ENCODE measurements at regions not wholly inside any gene's neighbourhood (a gene's known extent, or its start where the extent isn't known, plus 50 kb on each side); places are given as distances from the start of the nearest gene placed in this dataset.

DNA sequence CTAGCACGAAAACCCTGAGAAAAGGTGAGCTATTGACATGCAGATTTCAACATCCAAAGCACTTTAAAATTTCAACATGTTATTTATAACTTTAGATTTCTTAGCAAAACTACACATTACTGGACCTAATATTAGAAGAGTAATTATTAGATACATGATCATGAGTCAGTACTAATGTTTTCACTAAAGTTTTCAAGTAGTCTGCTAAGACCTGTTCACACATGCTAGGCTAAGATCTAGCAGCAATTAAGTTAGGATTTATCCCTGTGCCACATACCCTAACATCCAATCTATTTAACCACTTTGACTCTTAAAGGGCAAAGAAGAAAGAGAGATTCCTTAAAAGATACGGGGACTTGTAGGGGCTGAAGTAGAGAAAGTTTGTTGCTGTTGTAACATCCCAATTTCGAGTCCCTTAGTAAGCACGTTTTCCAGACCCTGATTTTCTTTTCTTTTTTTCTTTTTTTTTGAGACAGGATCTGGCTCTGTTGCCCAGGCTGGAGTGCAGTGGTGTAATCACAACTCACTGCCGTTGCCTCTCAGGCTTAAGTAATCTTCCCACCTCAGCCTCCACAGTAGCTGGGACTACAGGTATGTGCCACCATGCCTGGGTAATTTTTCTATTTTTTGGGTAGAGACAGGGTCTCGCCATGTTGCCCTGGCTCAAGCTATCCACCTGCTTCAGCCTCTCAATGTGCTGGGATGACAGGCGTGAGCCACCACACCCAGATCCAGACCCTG is 102.5 kb upstream of the ATF7IP start:
- no peak overlapping the region for H2AFZ ChIP-seq (ENCODE audit: low read depth, low read length)
- no peaks in the 10 kb centered on the region for H4K20me1 ChIP-seq (ENCODE audit: insufficient read depth, low read length)
- TF ChIP-seq EZH2phosphoT487 (IDR thresholded peaks at IDR 0.05; ENCODE audit: low read depth): no peak
- TF ChIP-seq, protein P1, sequence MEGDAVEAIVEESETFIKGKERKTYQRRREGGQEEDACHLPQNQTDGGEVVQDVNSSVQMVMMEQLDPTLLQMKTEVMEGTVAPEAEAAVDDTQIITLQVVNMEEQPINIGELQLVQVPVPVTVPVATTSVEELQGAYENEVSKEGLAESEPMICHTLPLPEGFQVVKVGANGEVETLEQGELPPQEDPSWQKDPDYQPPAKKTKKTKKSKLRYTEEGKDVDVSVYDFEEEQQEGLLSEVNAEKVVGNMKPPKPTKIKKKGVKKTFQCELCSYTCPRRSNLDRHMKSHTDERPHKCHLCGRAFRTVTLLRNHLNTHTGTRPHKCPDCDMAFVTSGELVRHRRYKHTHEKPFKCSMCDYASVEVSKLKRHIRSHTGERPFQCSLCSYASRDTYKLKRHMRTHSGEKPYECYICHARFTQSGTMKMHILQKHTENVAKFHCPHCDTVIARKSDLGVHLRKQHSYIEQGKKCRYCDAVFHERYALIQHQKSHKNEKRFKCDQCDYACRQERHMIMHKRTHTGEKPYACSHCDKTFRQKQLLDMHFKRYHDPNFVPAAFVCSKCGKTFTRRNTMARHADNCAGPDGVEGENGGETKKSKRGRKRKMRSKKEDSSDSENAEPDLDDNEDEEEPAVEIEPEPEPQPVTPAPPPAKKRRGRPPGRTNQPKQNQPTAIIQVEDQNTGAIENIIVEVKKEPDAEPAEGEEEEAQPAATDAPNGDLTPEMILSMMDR (IDR thresholded peaks at IDR 0.05; ENCODE audit: low read depth, low read length): no peak
- H3K27me3 ChIP-seq (ENCODE audit: low read depth, low read length): no peaks in the 10 kb centered on the region
- no peaks in the 10 kb centered on the region for H3K79me2 ChIP-seq (ENCODE audit: low read length)
- peaks cover 18% of the 10 kb centered on the region for H3K4me1 ChIP-seq (ENCODE audit: low read length)
- 0 out of 2 replicates have a peak, but pooled peaks cover 4% of the 10 kb centered on the region for H3K9me3 ChIP-seq (ENCODE audit: insufficient read depth, low read length)
- no peak overlapping the region for H3K27ac ChIP-seq (ENCODE audit: low read length)
- H3K4me3 ChIP-seq (ENCODE audit: low read length): no peak overlapping the region
- H3K9ac ChIP-seq (ENCODE audit: low read length): no peak overlapping the region
- H3K4me2 ChIP-seq (ENCODE audit: low read length): no peak overlapping the region
- peaks cover 9% of the 10 kb centered on the region for H3K36me3 ChIP-seq (replicated peaks; ENCODE audit: low read depth, low read length)

DNA sequence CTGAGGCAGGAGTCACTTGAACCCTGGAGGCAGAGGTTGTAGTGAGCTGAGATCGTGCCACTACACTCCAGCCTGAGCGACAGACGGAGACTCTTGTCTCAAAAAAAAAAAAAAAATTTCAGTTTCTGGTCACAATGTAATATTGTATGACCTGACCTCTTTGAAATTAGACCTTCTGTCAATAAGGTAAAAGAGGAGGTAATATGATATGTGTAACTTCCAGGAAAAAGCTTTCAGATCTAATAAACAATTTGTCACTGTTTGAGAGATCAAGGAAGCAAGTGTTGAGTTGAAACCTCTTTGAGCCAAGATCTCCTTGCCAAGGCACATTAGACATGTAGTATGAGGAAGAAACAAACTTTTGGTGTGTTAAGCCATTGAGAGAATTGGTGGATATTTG is 101.7 kb upstream of the ATF7IP start:
- Histone ChIP-seq H4K20me1 (ENCODE audit: insufficient read depth, low read length) (no peaks in the 10 kb centered on the region), H3K4me1 (ENCODE audit: low read length) (peaks cover 16% of the 10 kb centered on the region), H3K4me3 (ENCODE audit: low read length) (no peak overlapping the region), H3K27me3 (ENCODE audit: low read depth, low read length) (no peaks in the 10 kb centered on the region), H3K36me3 (replicated peaks; ENCODE audit: low read depth, low read length) (peaks cover 1% of the 10 kb centered on the region), H3K9ac (ENCODE audit: low read length) (no peak overlapping the region), H3K79me2 (ENCODE audit: low read length) (no peaks in the 10 kb centered on the region), H3K9me3 (ENCODE audit: insufficient read depth, low read length) (0 out of 2 replicates have a peak, but pooled peaks cover 4% of the 10 kb centered on the region), H3K4me2 (ENCODE audit: low read length) (no peak overlapping the region), H3K27ac (ENCODE audit: low read length) (no peak overlapping the region), H2AFZ (ENCODE audit: low read depth, low read length) (no peak overlapping the region)
- TF ChIP-seq, protein P1 (IDR thresholded peaks at IDR 0.05; ENCODE audit: low read depth, low read length): no peak
- TF ChIP-seq EZH2phosphoT487 (IDR thresholded peaks at IDR 0.05; ENCODE audit: low read depth): no peak

DNA sequence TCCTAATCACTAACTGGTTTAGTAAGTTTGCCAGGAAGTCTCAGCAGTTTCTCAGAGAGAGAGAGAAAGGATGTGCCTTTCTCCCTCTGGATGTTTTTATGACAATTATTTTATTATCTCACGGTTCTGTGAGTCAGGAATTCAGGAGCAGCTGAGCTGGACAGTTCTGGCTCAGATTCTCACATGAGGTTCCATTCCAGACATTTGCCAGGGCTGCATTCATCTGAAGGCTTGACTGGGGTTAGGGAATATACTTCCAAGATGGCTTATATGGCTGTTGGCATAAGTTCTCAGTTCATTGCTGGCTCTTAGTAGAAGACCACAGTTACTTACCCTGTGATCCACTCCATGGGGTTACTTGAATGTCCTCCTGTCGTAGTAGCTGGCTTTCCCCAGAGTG is 101.2 kb upstream of the ATF7IP start:
- H4K20me1 ChIP-seq (ENCODE audit: insufficient read depth, low read length): no peaks in the 10 kb centered on the region
- 0 out of 2 replicates have a peak, but pooled peaks cover 4% of the 10 kb centered on the region for H3K9me3 ChIP-seq (ENCODE audit: insufficient read depth, low read length)

DNA sequence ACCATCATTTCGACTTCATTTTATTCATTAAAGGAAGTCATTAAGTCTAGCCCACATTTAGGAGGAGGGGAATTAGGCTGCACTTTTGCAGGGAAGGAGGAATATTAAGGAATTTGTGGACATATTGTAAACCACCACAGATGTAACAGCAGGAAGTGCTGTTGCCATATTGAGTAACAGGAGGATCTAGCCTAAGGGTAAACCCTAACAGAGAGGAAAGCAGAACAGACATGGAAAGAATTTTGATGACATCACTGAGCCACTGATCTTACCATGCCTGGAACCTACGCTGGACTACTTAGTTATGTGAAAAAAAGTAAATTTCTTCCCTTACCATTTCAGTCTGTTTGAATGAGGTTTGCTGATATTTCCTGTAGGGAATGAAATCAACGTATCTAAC is 100.7 kb upstream of the ATF7IP start:
- H4K20me1 ChIP-seq (ENCODE audit: insufficient read depth, low read length): no peaks in the 10 kb centered on the region
- no peak overlapping the region for H3K4me2 ChIP-seq (ENCODE audit: low read length)
- H3K9ac ChIP-seq (ENCODE audit: low read length): no peak overlapping the region
- H3K4me1 ChIP-seq (ENCODE audit: low read length): peaks cover 14% of the 10 kb centered on the region
- H3K36me3 ChIP-seq (replicated peaks; ENCODE audit: low read depth, low read length): no peaks in the 10 kb centered on the region
- TF ChIP-seq, protein P1 (IDR thresholded peaks at IDR 0.05; ENCODE audit: low read depth, low read length): no peak
- H3K79me2 ChIP-seq (ENCODE audit: low read length): no peaks in the 10 kb centered on the region
- no peak overlapping the region for H3K4me3 ChIP-seq (ENCODE audit: low read length)
- no peaks in the 10 kb centered on the region for H3K27me3 ChIP-seq (ENCODE audit: low read depth, low read length)
- H3K27ac ChIP-seq (ENCODE audit: low read length): no peak overlapping the region
- no peak overlapping the region for H2AFZ ChIP-seq (ENCODE audit: low read depth, low read length)
- 0 out of 2 replicates have a peak, but pooled peaks cover 1% of the 10 kb centered on the region for H3K9me3 ChIP-seq (ENCODE audit: insufficient read depth, low read length)

More for the DNA sequence above, 101.2 kb upstream of the ATF7IP start:
- Histone ChIP-seq H2AFZ (ENCODE audit: low read depth, low read length) (no peak overlapping the region), H3K4me2 (ENCODE audit: low read length) (no peak overlapping the region), H3K79me2 (ENCODE audit: low read length) (no peaks in the 10 kb centered on the region), H3K36me3 (replicated peaks; ENCODE audit: low read depth, low read length) (no peaks in the 10 kb centered on the region), H3K27ac (ENCODE audit: low read length) (no peak overlapping the region), H3K4me1 (ENCODE audit: low read length) (peaks cover 14% of the 10 kb centered on the region), H3K9ac (ENCODE audit: low read length) (no peak overlapping the region), H3K4me3 (ENCODE audit: low read length) (no peak overlapping the region), H3K27me3 (ENCODE audit: low read depth, low read length) (no peaks in the 10 kb centered on the region)
- TF ChIP-seq, protein P1 (IDR thresholded peaks at IDR 0.05; ENCODE audit: low read depth, low read length): no peak
- no peak for TF ChIP-seq EZH2phosphoT487 (IDR thresholded peaks at IDR 0.05; ENCODE audit: low read depth)

Measured in OCI-LY3 (cell line).